GM23338 (cell line): ENCODE measurements at regions not wholly inside any gene's neighbourhood (a gene's known extent, or its start where the extent isn't known, plus 50 kb on each side); places are given as distances from the start of the nearest gene placed in this dataset.

ENCODE experiments used
- ATAC-seq: fragments of 200-7000 bp; cut with Tn5 transposase; 3 replicates; pipeline ENCODE4 v1.9.1; 2020
- DNase-seq: peaks from one replicate; pipeline ENCODE4 v3.0.0-alpha.2; 2015; ENCODE audit warnings: low spot score
- H2AFZ ChIP-seq: fragments of 200-600 bp; sonication (generic); 2 replicates; pipeline ENCODE4 v1.8.0; 2016; ENCODE audit warnings: antibody characterized with exemption, mild to moderate bottlenecking, moderate library complexity
- H3F3A ChIP-seq: fragments of 200-600 bp; sonication (generic); replicated peaks from 2 replicates; pipeline ENCODE4 v1.8.0; 2017; ENCODE audit warnings: antibody characterized with exemption, mixed run types, low read depth
- H3K27ac ChIP-seq: fragments of 200-600 bp; sonication (generic); 2 replicates; pipeline ENCODE4 v1.6.1; 2016; ENCODE audit warnings: low read depth
- H3K27me3 ChIP-seq: fragments of 200-600 bp; sonication (generic); 2 replicates; pipeline ENCODE4 v1.8.0; 2016; ENCODE audit warnings: mild to moderate bottlenecking, mixed run types, moderate library complexity; ENCODE audit not compliant: insufficient read depth
- H3K36me3 ChIP-seq: fragments of 200-600 bp; sonication (generic); 2 replicates; pipeline ENCODE4 v1.8.0; 2016; ENCODE audit warnings: mild to moderate bottlenecking; ENCODE audit not compliant: insufficient read depth
- H3K4me1 ChIP-seq: fragments of 200-600 bp; sonication (generic); 2 replicates; pipeline ENCODE4 v1.8.0; 2016; ENCODE audit warnings: mild to moderate bottlenecking, moderate library complexity; ENCODE audit not compliant: insufficient read depth
- H3K4me2 ChIP-seq: fragments of 200-600 bp; sonication (generic); 2 replicates; pipeline ENCODE4 v1.7.1; 2017; ENCODE audit warnings: mixed run types
- H3K4me3 ChIP-seq: fragments of 200-600 bp; sonication (generic); 2 replicates; pipeline ENCODE4 v1.6.1; 2016; ENCODE audit warnings: mixed run types
- H3K79me2 ChIP-seq: fragments of 200-600 bp; sonication (generic); replicated peaks from 2 replicates; pipeline ENCODE4 v1.8.0; 2017; ENCODE audit warnings: mild to moderate bottlenecking; ENCODE audit not compliant: insufficient read depth
- H3K9me2 ChIP-seq: fragments of 200-600 bp; sonication (generic); 2 replicates; pipeline ENCODE4 v1.8.0; 2017; ENCODE audit not compliant: insufficient read depth
- H4K20me1 ChIP-seq: fragments of 200-600 bp; sonication (generic); replicated peaks from 2 replicates; pipeline ENCODE4 v1.8.0; 2017; ENCODE audit warnings: mild to moderate bottlenecking; ENCODE audit not compliant: insufficient read depth
- H3K27ac Mint-ChIP-seq: 2 replicates; pipeline ENCODE4 v1.8.0; 2020; ENCODE audit warnings: inconsistent platforms, mild to moderate bottlenecking, moderate library complexity, mixed read lengths
- H3K27me3 Mint-ChIP-seq: 3 replicates; pipeline ENCODE4 v1.8.0; 2022; ENCODE audit warnings: low read depth, mild to moderate bottlenecking, moderate library complexity, mixed read lengths, inconsistent platforms; ENCODE audit not compliant: insufficient read depth, poor library complexity
- H3K36me3 Mint-ChIP-seq: 3 replicates; pipeline ENCODE4 v1.8.0; 2021; ENCODE audit warnings: low read depth, mild to moderate bottlenecking, inconsistent platforms, moderate library complexity, mixed read lengths
- H3K4me1 Mint-ChIP-seq: 3 replicates; pipeline ENCODE4 v1.8.0; 2020; ENCODE audit warnings: mild to moderate bottlenecking, inconsistent platforms, mixed read lengths
- H3K4me3 Mint-ChIP-seq: 3 replicates; pipeline ENCODE4 v1.8.0; 2021; ENCODE audit warnings: moderate library complexity, mild to moderate bottlenecking, inconsistent platforms, mixed read lengths
- H3K9me3 Mint-ChIP-seq: 3 replicates; pipeline ENCODE4 v1.8.0; 2020; ENCODE audit warnings: moderate library complexity, mild to moderate bottlenecking, inconsistent platforms, mixed read lengths
- CREB1 ChIP-seq: fragments of 250-450 bp; sonication (Bioruptor Pico); IDR thresholded peaks from 2 replicates; pipeline ENCODE4 v1.5.0; 2020; ENCODE audit warnings: low read depth, mild to moderate bottlenecking, moderate library complexity
- EZH2 ChIP-seq: fragments of 200-600 bp; sonication (generic); IDR thresholded peaks from one replicate; pipeline ENCODE4 v1.8.0; 2017; ENCODE audit warnings: antibody characterized with exemption, mild to moderate bottlenecking, low read depth; ENCODE audit not compliant: unreplicated experiment
- EZH2phosphoT487 ChIP-seq: fragments of 200-600 bp; sonication (generic); IDR thresholded peaks from one replicate; pipeline ENCODE4 v1.8.1; 2018; ENCODE audit warnings: antibody characterized with exemption; ENCODE audit not compliant: unreplicated experiment
- JUNB ChIP-seq: IDR thresholded peaks from one replicate; pipeline ENCODE4 v1.6.1; 2016; ENCODE audit warnings: antibody characterized with exemption; ENCODE audit not compliant: unreplicated experiment
- POLR2AphosphoS5 ChIP-seq: IDR thresholded peaks from 2 replicates; pipeline ENCODE4 v1.6.1; 2016; ENCODE audit warnings: antibody characterized with exemption, low read depth
- STAT1 ChIP-seq: IDR thresholded peaks from one replicate; pipeline ENCODE4 v1.6.1; 2016; ENCODE audit warnings: antibody characterized with exemption; ENCODE audit not compliant: unreplicated experiment
- ZNF331 ChIP-seq: fragments of 250-450 bp; sonication (Bioruptor Pico); IDR thresholded peaks from 2 replicates; pipeline ENCODE4 v1.5.0; 2020; ENCODE audit warnings: low read depth, mild to moderate bottlenecking, moderate library complexity
- TF ChIP-seq, protein P1 (sequence below): IDR thresholded peaks from 2 replicates; pipeline ENCODE4 v1.6.1; 2016; ENCODE audit warnings: antibody characterized with exemption
- TF ChIP-seq, protein P2 (sequence below), 2 experiments: fragments of 200-600 bp in 1 of 2; sonication (generic) in 1 of 2; conservative IDR thresholded peaks; 2 replicates each; pipeline versions ENCODE4 v1.5.1 to v1.6.1; 2016 to 2017; ENCODE audit warnings: antibody characterized with exemption in 2 of 2, low read depth in 2 of 2, mild to moderate bottlenecking in 2 of 2, moderate library complexity in 1 of 2
- TF ChIP-seq, protein P3 (sequence below): fragments of 250-450 bp; sonication (Bioruptor Pico); IDR thresholded peaks from 2 replicates; pipeline ENCODE4 v1.5.0; 2020; ENCODE audit warnings: mild to moderate bottlenecking, moderate library complexity
- TF ChIP-seq, protein P4 (sequence below): IDR thresholded peaks from one replicate; pipeline ENCODE4 v1.6.1; 2018; ENCODE audit warnings: antibody characterized with exemption; ENCODE audit not compliant: unreplicated experiment

DNA sequence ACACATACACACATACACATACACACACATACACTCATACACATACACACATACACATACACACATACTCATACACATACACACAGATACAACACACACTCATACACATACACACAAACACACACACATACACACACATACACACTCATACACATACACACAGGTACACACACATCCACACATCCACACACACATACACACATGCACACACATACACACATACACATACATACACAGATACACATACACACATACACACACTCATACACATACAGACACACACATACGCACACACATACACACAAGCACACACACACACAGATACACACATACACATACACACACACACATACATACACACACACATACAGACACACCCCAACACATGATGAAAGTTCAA is 729.1 kb upstream of the SOX11 start:
- H2AFZ ChIP-seq = no peak overlapping the region
- H3K36me3 ChIP-seq = no peaks in the 10 kb centered on the region
- no peak overlapping the region for H3K4me3 Mint-ChIP-seq
- peaks cover 75% of the 10 kb centered on the region for H3K9me3 Mint-ChIP-seq
- no peak overlapping the region for H3K27ac Mint-ChIP-seq
- DNase-seq (no peak), ATAC-seq (no peak)
- H4K20me1 ChIP-seq = no peaks in the 10 kb centered on the region
- H3K4me1 Mint-ChIP-seq = no peaks in the 10 kb centered on the region
- no peak for TF ChIP-seq JUNB
- no peak for TF ChIP-seq ZNF331 (CRISPR knock-in tag)
- TF ChIP-seq, protein P1, sequence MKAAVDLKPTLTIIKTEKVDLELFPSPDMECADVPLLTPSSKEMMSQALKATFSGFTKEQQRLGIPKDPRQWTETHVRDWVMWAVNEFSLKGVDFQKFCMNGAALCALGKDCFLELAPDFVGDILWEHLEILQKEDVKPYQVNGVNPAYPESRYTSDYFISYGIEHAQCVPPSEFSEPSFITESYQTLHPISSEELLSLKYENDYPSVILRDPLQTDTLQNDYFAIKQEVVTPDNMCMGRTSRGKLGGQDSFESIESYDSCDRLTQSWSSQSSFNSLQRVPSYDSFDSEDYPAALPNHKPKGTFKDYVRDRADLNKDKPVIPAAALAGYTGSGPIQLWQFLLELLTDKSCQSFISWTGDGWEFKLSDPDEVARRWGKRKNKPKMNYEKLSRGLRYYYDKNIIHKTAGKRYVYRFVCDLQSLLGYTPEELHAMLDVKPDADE = no peak
- TF ChIP-seq POLR2AphosphoS5 = no peak
- TF ChIP-seq STAT1 = no peak
- TF ChIP-seq EZH2phosphoT487 = no peak
- TF ChIP-seq, protein P2, sequence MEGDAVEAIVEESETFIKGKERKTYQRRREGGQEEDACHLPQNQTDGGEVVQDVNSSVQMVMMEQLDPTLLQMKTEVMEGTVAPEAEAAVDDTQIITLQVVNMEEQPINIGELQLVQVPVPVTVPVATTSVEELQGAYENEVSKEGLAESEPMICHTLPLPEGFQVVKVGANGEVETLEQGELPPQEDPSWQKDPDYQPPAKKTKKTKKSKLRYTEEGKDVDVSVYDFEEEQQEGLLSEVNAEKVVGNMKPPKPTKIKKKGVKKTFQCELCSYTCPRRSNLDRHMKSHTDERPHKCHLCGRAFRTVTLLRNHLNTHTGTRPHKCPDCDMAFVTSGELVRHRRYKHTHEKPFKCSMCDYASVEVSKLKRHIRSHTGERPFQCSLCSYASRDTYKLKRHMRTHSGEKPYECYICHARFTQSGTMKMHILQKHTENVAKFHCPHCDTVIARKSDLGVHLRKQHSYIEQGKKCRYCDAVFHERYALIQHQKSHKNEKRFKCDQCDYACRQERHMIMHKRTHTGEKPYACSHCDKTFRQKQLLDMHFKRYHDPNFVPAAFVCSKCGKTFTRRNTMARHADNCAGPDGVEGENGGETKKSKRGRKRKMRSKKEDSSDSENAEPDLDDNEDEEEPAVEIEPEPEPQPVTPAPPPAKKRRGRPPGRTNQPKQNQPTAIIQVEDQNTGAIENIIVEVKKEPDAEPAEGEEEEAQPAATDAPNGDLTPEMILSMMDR (conservative IDR thresholded peaks at IDR 0.05; ENCODE audit: low read depth in 2 of 2) = no peak
- TF ChIP-seq, protein P3, sequence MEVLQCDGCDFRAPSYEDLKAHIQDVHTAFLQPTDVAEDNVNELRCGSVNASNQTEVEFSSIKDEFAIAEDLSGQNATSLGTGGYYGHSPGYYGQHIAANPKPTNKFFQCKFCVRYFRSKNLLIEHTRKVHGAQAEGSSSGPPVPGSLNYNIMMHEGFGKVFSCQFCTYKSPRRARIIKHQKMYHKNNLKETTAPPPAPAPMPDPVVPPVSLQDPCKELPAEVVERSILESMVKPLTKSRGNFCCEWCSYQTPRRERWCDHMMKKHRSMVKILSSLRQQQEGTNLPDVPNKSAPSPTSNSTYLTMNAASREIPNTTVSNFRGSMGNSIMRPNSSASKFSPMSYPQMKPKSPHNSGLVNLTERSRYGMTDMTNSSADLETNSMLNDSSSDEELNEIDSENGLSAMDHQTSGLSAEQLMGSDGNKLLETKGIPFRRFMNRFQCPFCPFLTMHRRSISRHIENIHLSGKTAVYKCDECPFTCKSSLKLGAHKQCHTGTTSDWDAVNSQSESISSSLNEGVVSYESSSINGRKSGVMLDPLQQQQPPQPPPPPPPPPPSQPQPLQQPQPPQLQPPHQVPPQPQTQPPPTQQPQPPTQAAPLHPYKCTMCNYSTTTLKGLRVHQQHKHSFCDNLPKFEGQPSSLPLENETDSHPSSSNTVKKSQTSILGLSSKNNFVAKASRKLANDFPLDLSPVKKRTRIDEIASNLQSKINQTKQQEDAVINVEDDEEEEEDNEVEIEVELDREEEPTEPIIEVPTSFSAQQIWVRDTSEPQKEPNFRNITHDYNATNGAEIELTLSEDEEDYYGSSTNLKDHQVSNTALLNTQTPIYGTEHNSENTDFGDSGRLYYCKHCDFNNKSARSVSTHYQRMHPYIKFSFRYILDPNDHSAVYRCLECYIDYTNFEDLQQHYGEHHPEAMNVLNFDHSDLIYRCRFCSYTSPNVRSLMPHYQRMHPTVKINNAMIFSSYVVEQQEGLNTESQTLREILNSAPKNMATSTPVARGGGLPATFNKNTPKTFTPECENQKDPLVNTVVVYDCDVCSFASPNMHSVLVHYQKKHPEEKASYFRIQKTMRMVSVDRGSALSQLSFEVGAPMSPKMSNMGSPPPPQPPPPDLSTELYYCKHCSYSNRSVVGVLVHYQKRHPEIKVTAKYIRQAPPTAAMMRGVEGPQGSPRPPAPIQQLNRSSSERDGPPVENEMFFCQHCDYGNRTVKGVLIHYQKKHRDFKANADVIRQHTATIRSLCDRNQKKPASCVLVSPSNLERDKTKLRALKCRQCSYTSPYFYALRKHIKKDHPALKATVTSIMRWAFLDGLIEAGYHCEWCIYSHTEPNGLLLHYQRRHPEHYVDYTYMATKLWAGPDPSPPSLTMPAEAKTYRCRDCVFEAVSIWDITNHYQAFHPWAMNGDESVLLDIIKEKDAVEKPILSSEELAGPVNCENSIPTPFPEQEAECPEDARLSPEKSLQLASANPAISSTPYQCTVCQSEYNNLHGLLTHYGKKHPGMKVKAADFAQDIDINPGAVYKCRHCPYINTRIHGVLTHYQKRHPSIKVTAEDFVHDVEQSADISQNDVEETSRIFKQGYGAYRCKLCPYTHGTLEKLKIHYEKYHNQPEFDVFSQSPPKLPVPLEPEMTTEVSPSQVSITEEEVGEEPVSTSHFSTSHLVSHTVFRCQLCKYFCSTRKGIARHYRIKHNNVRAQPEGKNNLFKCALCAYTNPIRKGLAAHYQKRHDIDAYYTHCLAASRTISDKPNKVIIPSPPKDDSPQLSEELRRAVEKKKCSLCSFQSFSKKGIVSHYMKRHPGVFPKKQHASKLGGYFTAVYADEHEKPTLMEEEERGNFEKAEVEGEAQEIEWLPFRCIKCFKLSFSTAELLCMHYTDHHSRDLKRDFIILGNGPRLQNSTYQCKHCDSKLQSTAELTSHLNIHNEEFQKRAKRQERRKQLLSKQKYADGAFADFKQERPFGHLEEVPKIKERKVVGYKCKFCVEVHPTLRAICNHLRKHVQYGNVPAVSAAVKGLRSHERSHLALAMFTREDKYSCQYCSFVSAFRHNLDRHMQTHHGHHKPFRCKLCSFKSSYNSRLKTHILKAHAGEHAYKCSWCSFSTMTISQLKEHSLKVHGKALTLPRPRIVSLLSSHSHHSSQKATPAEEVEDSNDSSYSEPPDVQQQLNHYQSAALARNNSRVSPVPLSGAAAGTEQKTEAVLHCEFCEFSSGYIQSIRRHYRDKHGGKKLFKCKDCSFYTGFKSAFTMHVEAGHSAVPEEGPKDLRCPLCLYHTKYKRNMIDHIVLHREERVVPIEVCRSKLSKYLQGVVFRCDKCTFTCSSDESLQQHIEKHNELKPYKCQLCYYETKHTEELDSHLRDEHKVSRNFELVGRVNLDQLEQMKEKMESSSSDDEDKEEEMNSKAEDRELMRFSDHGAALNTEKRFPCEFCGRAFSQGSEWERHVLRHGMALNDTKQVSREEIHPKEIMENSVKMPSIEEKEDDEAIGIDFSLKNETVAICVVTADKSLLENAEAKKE (CRISPR knock-in tag) = no peak
- no peak for TF ChIP-seq EZH2
- TF ChIP-seq CREB1 (CRISPR knock-in tag) = no peak
- TF ChIP-seq, protein P4, sequence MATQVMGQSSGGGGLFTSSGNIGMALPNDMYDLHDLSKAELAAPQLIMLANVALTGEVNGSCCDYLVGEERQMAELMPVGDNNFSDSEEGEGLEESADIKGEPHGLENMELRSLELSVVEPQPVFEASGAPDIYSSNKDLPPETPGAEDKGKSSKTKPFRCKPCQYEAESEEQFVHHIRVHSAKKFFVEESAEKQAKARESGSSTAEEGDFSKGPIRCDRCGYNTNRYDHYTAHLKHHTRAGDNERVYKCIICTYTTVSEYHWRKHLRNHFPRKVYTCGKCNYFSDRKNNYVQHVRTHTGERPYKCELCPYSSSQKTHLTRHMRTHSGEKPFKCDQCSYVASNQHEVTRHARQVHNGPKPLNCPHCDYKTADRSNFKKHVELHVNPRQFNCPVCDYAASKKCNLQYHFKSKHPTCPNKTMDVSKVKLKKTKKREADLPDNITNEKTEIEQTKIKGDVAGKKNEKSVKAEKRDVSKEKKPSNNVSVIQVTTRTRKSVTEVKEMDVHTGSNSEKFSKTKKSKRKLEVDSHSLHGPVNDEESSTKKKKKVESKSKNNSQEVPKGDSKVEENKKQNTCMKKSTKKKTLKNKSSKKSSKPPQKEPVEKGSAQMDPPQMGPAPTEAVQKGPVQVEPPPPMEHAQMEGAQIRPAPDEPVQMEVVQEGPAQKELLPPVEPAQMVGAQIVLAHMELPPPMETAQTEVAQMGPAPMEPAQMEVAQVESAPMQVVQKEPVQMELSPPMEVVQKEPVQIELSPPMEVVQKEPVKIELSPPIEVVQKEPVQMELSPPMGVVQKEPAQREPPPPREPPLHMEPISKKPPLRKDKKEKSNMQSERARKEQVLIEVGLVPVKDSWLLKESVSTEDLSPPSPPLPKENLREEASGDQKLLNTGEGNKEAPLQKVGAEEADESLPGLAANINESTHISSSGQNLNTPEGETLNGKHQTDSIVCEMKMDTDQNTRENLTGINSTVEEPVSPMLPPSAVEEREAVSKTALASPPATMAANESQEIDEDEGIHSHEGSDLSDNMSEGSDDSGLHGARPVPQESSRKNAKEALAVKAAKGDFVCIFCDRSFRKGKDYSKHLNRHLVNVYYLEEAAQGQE = no peak
- peaks cover 2% of the 10 kb centered on the region for H3K27me3 Mint-ChIP-seq
- H3K79me2 ChIP-seq = no peaks in the 10 kb centered on the region
- no peaks in the 10 kb centered on the region for H3F3A ChIP-seq
- H3K36me3 Mint-ChIP-seq = no peaks in the 10 kb centered on the region
- no peaks in the 10 kb centered on the region for H3K4me1 ChIP-seq
- no peak overlapping the region for H3K4me3 ChIP-seq
- H3K27ac ChIP-seq = no peak overlapping the region
- H3K27me3 ChIP-seq = no peaks in the 10 kb centered on the region
- no peaks in the 10 kb centered on the region for H3K9me2 ChIP-seq
- no peak overlapping the region for H3K4me2 ChIP-seq
